ENCODE measurements at regions not wholly inside any gene's neighbourhood (a gene's known extent, or its start where the extent isn't known, plus 50 kb on each side); places are given as distances from the start of the nearest gene placed in this dataset.

GRCh38 chr17:33765871-33766270, 472.8 kb upstream of the ASIC2 start:
- H3K4me3 ChIP-seq (ENCODE audit: low read depth, low read length): no peak overlapping the region
- ChIA-PET POLR2A (no interaction called here), CTCF (interaction anchor here (1.2 to 1.8 kb wide), 2 partner anchors 8 to 13 kb away, joined by 3 to 7 read pairs; no protein-coding TSS in a partner anchor)
- H3K27me3 ChIP-seq (ENCODE audit: control insufficient read depth, insufficient read depth, low read length): no peaks in the 10 kb centered on the region
- no peaks in the 10 kb centered on the region for H3K36me3 ChIP-seq (ENCODE audit: control insufficient read depth, insufficient read depth, low read length)
- DNase-seq (ENCODE audit: low read depth): no peak
- no peak for TF ChIP-seq CTCF (IDR thresholded peaks at IDR 0.05; ENCODE audit: insufficient read depth, low read depth, low read length)

GRCh38 chr17:33766721-33767120, 473.6 kb upstream of the ASIC2 start:
- no peak overlapping the region for H3K4me3 ChIP-seq (ENCODE audit: low read depth, low read length)
- no peak for TF ChIP-seq CTCF (IDR thresholded peaks at IDR 0.05; ENCODE audit: insufficient read depth, low read depth, low read length)
- DNase-seq (ENCODE audit: low read depth): no peak
- no peaks in the 10 kb centered on the region for H3K36me3 ChIP-seq (ENCODE audit: control insufficient read depth, insufficient read depth, low read length)
- no peaks in the 10 kb centered on the region for H3K27me3 ChIP-seq (ENCODE audit: control insufficient read depth, insufficient read depth, low read length)
- POLR2A ChIA-PET: no interaction called here
- CTCF ChIA-PET: interaction anchor here (1.2 to 1.8 kb wide), 2 partner anchors 9 to 13 kb away, joined by 3 to 7 read pairs; no protein-coding TSS in a partner anchor

- Histone ChIP-seq H3K27me3 (ENCODE audit: control insufficient read depth, insufficient read depth, low read length) (no peaks in the 10 kb centered on the region), H3K36me3 (ENCODE audit: control insufficient read depth, insufficient read depth, low read length) (no peaks in the 10 kb centered on the region), H3K4me3 (ENCODE audit: low read depth, low read length) (no peak overlapping the region)
- no peak for TF ChIP-seq CTCF (IDR thresholded peaks at IDR 0.05; ENCODE audit: insufficient read depth, low read depth, low read length)
- ChIA-PET CTCF (interaction anchor here (0.9 to 3.4 kb wide), 3 partner anchors 11 to 18 kb away, joined by 3 to 13 read pairs (median 5); no protein-coding TSS in a partner anchor), POLR2A (no interaction called here)
- DNase-seq (ENCODE audit: low read depth): no peak
Observed at GRCh38 chr17:33769066-33769465, 476.0 kb upstream of the ASIC2 start.

- ChIA-PET CTCF (interaction anchor here (1.3 to 2.1 kb wide), 2 partner anchors 585 to 586 kb away, joined by 3 to 9 read pairs; no protein-coding TSS in a partner anchor), POLR2A (no interaction called here)
- no peak for DNase-seq (ENCODE audit: low read depth)
- TF ChIP-seq CTCF (IDR thresholded peaks at IDR 0.05; ENCODE audit: insufficient read depth, low read depth, low read length): no peak
- Histone ChIP-seq H3K27me3 (ENCODE audit: control insufficient read depth, insufficient read depth, low read length) (no peaks in the 10 kb centered on the region), H3K4me3 (ENCODE audit: low read depth, low read length) (no peak overlapping the region), H3K36me3 (ENCODE audit: control insufficient read depth, insufficient read depth, low read length) (no peaks in the 10 kb centered on the region)
Observed at GRCh38 chr17:33776304-33776703, 478.8 kb upstream of the CCL2 start.

GRCh38 chr17:33776903-33777302, 478.2 kb upstream of the CCL2 start:
- no peak overlapping the region for H3K4me3 ChIP-seq (ENCODE audit: low read depth, low read length)
- POLR2A ChIA-PET: no interaction called here
- DNase-seq (ENCODE audit: low read depth): no peak
- no peak for TF ChIP-seq CTCF (IDR thresholded peaks at IDR 0.05; ENCODE audit: insufficient read depth, low read depth, low read length)
- CTCF ChIA-PET: interaction anchor here (1.4 to 2.1 kb wide), 2 partner anchors 26 to 585 kb away, joined by 3 to 9 read pairs; no protein-coding TSS in a partner anchor
- H3K27me3 ChIP-seq (ENCODE audit: control insufficient read depth, insufficient read depth, low read length): no peaks in the 10 kb centered on the region
- H3K36me3 ChIP-seq (ENCODE audit: control insufficient read depth, insufficient read depth, low read length): no peaks in the 10 kb centered on the region
